ENCODE measurements at regions not wholly inside any gene's neighbourhood (a gene's known extent, or its start where the extent isn't known, plus 50 kb on each side); places are given as distances from the start of the nearest gene placed in this dataset.

- Histone ChIP-seq H3K79me2 (replicated peaks; ENCODE audit: insufficient read depth, low read length) (no peaks in the 10 kb centered on the region), H3K9ac (ENCODE audit: low read length) (no peak overlapping the region), H3K4me2 (ENCODE audit: low read length) (no peak overlapping the region), H4K20me1 (ENCODE audit: insufficient read depth) (no peaks in the 10 kb centered on the region), H3K4me3 (ENCODE audit: low read length) (no peak overlapping the region), H3K9me3 (ENCODE audit: low read length) (no peaks in the 10 kb centered on the region), H2AFZ (ENCODE audit: low read depth, low read length) (no peak overlapping the region), H3F3A (ENCODE audit: insufficient read depth, low read length, poor library complexity, severe bottlenecking) (no peaks in the 10 kb centered on the region), H3K27ac (ENCODE audit: low read length) (no peak overlapping the region), H3K36me3 (ENCODE audit: insufficient read depth, low read length) (no peaks in the 10 kb centered on the region), H3K9me2 (ENCODE audit: insufficient read depth, low read length) (no peaks in the 10 kb centered on the region), H3K27me3 (ENCODE audit: insufficient read depth, low read depth, low read length) (no peaks in the 10 kb centered on the region)
- TF ChIP-seq RAD21 (conservative IDR thresholded peaks at IDR 0.05) (no peak), REST (IDR thresholded peaks at IDR 0.05; ENCODE audit: borderline replicate concordance) (no peak), MXI1 (conservative IDR thresholded peaks at IDR 0.05; ENCODE audit: poor library complexity, severe bottlenecking) (no peak), SMC3 (conservative IDR thresholded peaks at IDR 0.05; ENCODE audit: poor library complexity) (no peak), EP300 (conservative IDR thresholded peaks at IDR 0.05; ENCODE audit: poor library complexity, severe bottlenecking) (no peak), TAF1 (IDR thresholded peaks at IDR 0.05; ENCODE audit: low read depth) (no peak), CTCF (IDR thresholded peaks at IDR 0.05; ENCODE audit: poor library complexity, severe bottlenecking) (no peak), EZH2 (IDR thresholded peaks at IDR 0.05; ENCODE audit: borderline replicate concordance, insufficient read depth, low read length, poor library complexity, severe bottlenecking) (no peak), POLR2AphosphoS5 (IDR thresholded peaks at IDR 0.05) (no peak)
Observed at GRCh38 chr3:39587113-39587512, 119.6 kb downstream of the MOBP start.

GRCh38 chr3:39590806-39591205 lies 123.3 kb downstream of the MOBP start:
- Histone ChIP-seq H4K20me1 (ENCODE audit: insufficient read depth) (no peaks in the 10 kb centered on the region), H3K79me2 (replicated peaks; ENCODE audit: insufficient read depth, low read length) (no peaks in the 10 kb centered on the region), H3K9me3 (ENCODE audit: low read length) (no peaks in the 10 kb centered on the region), H3K9me2 (ENCODE audit: insufficient read depth, low read length) (no peaks in the 10 kb centered on the region), H3K4me2 (ENCODE audit: low read length) (no peak overlapping the region), H2AFZ (ENCODE audit: low read depth, low read length) (no peak overlapping the region), H3F3A (ENCODE audit: insufficient read depth, low read length, poor library complexity, severe bottlenecking) (no peaks in the 10 kb centered on the region), H3K9ac (ENCODE audit: low read length) (no peak overlapping the region), H3K27ac (ENCODE audit: low read length) (no peak overlapping the region), H3K36me3 (ENCODE audit: insufficient read depth, low read length) (no peaks in the 10 kb centered on the region), H3K4me3 (ENCODE audit: low read length) (no peak overlapping the region), H3K27me3 (ENCODE audit: insufficient read depth, low read depth, low read length) (no peaks in the 10 kb centered on the region)
- no peak for TF ChIP-seq RAD21 (conservative IDR thresholded peaks at IDR 0.05)
- no peak for TF ChIP-seq REST (IDR thresholded peaks at IDR 0.05; ENCODE audit: borderline replicate concordance)
- no peak for TF ChIP-seq EP300 (conservative IDR thresholded peaks at IDR 0.05; ENCODE audit: poor library complexity, severe bottlenecking)
- TF ChIP-seq MXI1 (conservative IDR thresholded peaks at IDR 0.05; ENCODE audit: poor library complexity, severe bottlenecking): no peak
- TF ChIP-seq TAF1 (IDR thresholded peaks at IDR 0.05; ENCODE audit: low read depth): no peak
- TF ChIP-seq CTCF (IDR thresholded peaks at IDR 0.05; ENCODE audit: poor library complexity, severe bottlenecking): no peak
- no peak for TF ChIP-seq SMC3 (conservative IDR thresholded peaks at IDR 0.05; ENCODE audit: poor library complexity)
- TF ChIP-seq EZH2 (IDR thresholded peaks at IDR 0.05; ENCODE audit: borderline replicate concordance, insufficient read depth, low read length, poor library complexity, severe bottlenecking): no peak
- TF ChIP-seq POLR2AphosphoS5 (IDR thresholded peaks at IDR 0.05): no peak

Measured in neural cell (in vitro differentiated cells).